NT2/D1 (cell line): ENCODE measurements at regions not wholly inside any gene's neighbourhood (a gene's known extent, or its start where the extent isn't known, plus 50 kb on each side); places are given as distances from the start of the nearest gene placed in this dataset.

Source experiments
- DNase-seq: peaks from one replicate; pipeline ENCODE4 v3.0.0-alpha.2; 2011; ENCODE audit warnings: low read depth, low spot score
- H3K27me3 ChIP-seq: 2 replicates; pipeline ENCODE4 v1.6.0; 2011; ENCODE audit warnings: mild to moderate bottlenecking; ENCODE audit not compliant: insufficient read length, insufficient read depth
- H3K36me3 ChIP-seq: 2 replicates; pipeline ENCODE4 v1.6.1; 2011; ENCODE audit warnings: mild to moderate bottlenecking, low read length, mixed read lengths; ENCODE audit not compliant: insufficient read depth, insufficient read length
- H3K4me1 ChIP-seq: 2 replicates; pipeline ENCODE4 v1.5.1; 2011; ENCODE audit not compliant: insufficient read depth, insufficient read length
- H3K4me3 ChIP-seq: 2 replicates; pipeline ENCODE4 v1.5.1; 2011; ENCODE audit warnings: low read depth; ENCODE audit not compliant: insufficient read length
- H3K9ac ChIP-seq: 2 replicates; pipeline ENCODE4 v1.6.0; 2011; ENCODE audit warnings: low read depth; ENCODE audit not compliant: insufficient read length
- H3K9me3 ChIP-seq: 2 replicates; pipeline ENCODE4 v1.5.1; 2011; ENCODE audit warnings: mild to moderate bottlenecking, low read length; ENCODE audit not compliant: insufficient read depth
- SUZ12 ChIP-seq: IDR thresholded peaks from 2 replicates; pipeline ENCODE4 v1.6.1; 2011; ENCODE audit not compliant: insufficient read length, insufficient read depth; ENCODE audit errors: extremely low read depth
- YY1 ChIP-seq: IDR thresholded peaks from 2 replicates; pipeline ENCODE4 v1.6.1; 2011; ENCODE audit not compliant: insufficient read length, insufficient read depth
- ZNF274 ChIP-seq: IDR thresholded peaks from 2 replicates; pipeline ENCODE4 v1.6.1; 2011; ENCODE audit warnings: mild to moderate bottlenecking, low read depth, low read length

DNA sequence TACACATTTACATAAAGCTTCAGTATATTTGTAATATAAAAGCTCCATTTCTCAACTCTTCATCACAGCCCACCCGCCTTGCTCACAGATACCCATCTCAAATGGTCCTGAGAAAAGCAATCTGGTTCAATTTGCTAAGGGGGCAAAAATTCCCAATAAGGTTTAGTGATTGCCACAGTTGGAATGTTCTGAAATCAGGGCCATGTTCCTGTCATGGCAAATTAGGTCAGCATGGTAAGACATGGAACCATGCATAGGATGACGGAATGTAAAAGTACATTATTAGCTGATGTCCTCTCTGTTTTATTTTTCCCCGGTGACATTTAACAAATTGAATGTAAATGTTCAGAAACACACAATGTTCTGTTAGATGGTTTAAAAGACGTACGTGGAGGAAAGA is 274.3 kb downstream of the MZT1 start:
- Histone ChIP-seq H3K4me3 (no peak overlapping the region), H3K9ac (no peak overlapping the region), H3K36me3 (no peaks in the 10 kb centered on the region), H3K9me3 (peaks cover 6% of the 10 kb centered on the region; the same call in 1 of the 2 replicates), H3K4me1 (no peaks in the 10 kb centered on the region), H3K27me3 (no peaks in the 10 kb centered on the region)
- TF ChIP-seq YY1 (no peak), ZNF274 (no peak), SUZ12 (no peak)
- no peak for DNase-seq

DNA sequence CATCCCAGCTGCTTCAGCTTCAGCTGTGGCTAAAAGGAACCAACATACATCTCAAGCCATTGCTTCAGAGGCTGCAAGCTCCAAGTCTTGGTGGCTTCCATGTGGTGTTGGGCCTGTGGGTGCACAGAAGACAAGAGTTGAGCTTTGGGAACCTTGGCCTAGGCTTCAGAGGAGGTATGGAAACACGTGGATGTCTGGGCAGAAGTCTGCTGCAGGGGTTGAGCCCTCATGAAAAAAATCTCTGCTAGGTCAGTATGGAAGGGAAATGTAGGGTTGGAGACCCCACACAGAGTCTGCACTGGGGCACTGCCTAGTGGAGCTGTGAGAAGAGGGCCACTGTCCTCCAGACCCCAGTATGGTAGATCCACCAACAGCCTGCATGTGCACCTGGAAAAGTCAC is 279.3 kb downstream of the MZT1 start:
- Histone ChIP-seq H3K4me3 (no peak overlapping the region), H3K36me3 (no peaks in the 10 kb centered on the region), H3K27me3 (no peaks in the 10 kb centered on the region), H3K9ac (no peak overlapping the region), H3K9me3 (peaks cover 10% of the 10 kb centered on the region; the same call in 1 of the 2 replicates), H3K4me1 (no peaks in the 10 kb centered on the region)
- TF ChIP-seq SUZ12 (no peak), YY1 (no peak), ZNF274 (no peak)
- no peak for DNase-seq

DNA sequence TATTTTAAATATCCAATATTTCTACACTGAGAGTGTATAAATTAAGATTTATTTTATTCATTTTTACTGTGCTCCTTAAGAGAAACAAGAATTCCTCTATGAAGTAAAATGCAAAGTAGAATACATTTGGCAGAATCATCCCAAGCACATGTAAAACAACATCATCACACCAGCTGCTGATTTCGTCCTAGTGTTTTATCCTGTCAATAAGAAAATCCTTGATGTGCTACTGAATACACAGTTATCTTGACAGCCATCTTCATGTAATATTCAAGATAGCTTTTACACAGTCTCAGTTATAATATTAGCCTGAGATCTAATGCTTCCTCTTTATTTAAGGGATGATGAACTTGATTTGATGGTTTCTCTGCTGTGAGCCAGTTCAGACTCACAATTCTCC is 282.4 kb downstream of the MZT1 start:
- Histone ChIP-seq H3K36me3 (no peaks in the 10 kb centered on the region), H3K9ac (no peak overlapping the region), H3K4me3 (no peak overlapping the region), H3K4me1 (no peaks in the 10 kb centered on the region), H3K27me3 (no peaks in the 10 kb centered on the region), H3K9me3 (peaks cover 10% of the 10 kb centered on the region; the same call in 1 of the 2 replicates)
- TF ChIP-seq SUZ12, result no peak
- TF ChIP-seq YY1, result no peak
- TF ChIP-seq ZNF274, result no peak
- no peak for DNase-seq

DNA sequence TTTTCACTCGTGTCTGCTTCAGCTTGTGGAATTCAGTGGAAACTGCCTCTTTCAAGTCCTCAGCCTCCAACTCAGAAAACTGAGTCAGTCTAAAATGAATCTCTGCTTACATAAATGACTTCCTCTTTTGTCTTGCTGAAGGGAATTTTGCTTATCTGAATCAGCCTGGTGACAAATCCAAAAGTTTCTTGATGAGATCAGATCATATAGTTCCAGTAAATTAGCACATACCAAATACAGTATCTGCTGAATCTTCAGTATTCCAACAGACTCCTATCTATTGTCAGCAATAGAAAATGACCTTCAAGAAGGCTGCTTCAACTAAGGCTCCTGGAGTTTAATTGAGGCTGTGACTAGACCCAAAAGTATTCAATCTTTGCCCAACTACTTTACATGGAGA is 290.0 kb downstream of the MZT1 start:
- no peak overlapping the region for H3K9ac ChIP-seq
- no peak for DNase-seq
- no peaks in the 10 kb centered on the region for H3K27me3 ChIP-seq
- H3K36me3 ChIP-seq, result no peaks in the 10 kb centered on the region
- no peaks in the 10 kb centered on the region for H3K9me3 ChIP-seq
- H3K4me3 ChIP-seq, result no peak overlapping the region
- no peaks in the 10 kb centered on the region for H3K4me1 ChIP-seq
- no peak for TF ChIP-seq SUZ12
- TF ChIP-seq YY1, result no peak
- TF ChIP-seq ZNF274, result no peak

DNA sequence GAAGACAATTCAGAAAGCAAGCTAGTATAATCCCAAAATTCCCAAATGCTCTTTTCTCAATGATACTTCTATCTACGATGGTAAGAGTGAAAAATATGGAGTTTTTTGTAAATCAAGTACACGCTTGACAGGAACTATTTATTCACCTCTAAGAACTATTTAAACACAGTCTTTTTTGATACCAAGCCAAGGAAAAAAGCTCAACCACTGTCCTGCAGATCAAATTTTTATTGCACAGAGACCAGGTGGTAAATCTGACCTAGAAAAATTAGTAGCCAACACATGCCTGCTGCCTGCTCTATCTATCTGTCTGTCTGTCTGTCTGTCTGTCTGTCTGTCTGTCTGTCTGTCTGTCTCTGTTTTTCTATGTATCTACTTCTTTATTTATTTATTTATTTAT is 292.2 kb downstream of the MZT1 start:
- DNase-seq, result no peak
- Histone ChIP-seq H3K9ac (no peak overlapping the region), H3K9me3 (no peaks in the 10 kb centered on the region), H3K4me3 (no peak overlapping the region), H3K4me1 (no peaks in the 10 kb centered on the region), H3K27me3 (no peaks in the 10 kb centered on the region), H3K36me3 (no peaks in the 10 kb centered on the region)
- TF ChIP-seq ZNF274 (no peak), SUZ12 (no peak), YY1 (no peak)

- Histone ChIP-seq H3K36me3 (no peaks in the 10 kb centered on the region), H3K4me3 (no peak overlapping the region), H3K9ac (no peak overlapping the region), H3K4me1 (no peaks in the 10 kb centered on the region), H3K9me3 (no peaks in the 10 kb centered on the region), H3K27me3 (no peaks in the 10 kb centered on the region)
- DNase-seq, result peak; percentile 18
- TF ChIP-seq SUZ12 (no peak), ZNF274 (no peak), YY1 (no peak)
Measured at GRCh38 chr13:72431981-72432682, 295.3 kb downstream of the MZT1 start.

GRCh38 chr13:72430923-72431322 is 296.5 kb downstream of the MZT1 start:
- no peaks in the 10 kb centered on the region for H3K27me3 ChIP-seq
- H3K36me3 ChIP-seq, result no peaks in the 10 kb centered on the region
- no peak overlapping the region for H3K4me3 ChIP-seq
- no peak overlapping the region for H3K9ac ChIP-seq
- H3K9me3 ChIP-seq, result no peaks in the 10 kb centered on the region
- no peaks in the 10 kb centered on the region for H3K4me1 ChIP-seq
- DNase-seq, result no peak
- no peak for TF ChIP-seq YY1
- TF ChIP-seq ZNF274, result no peak
- no peak for TF ChIP-seq SUZ12
